K562 (cell line): ENCODE measurements at regions not wholly inside any gene's neighbourhood (a gene's known extent, or its start where the extent isn't known, plus 50 kb on each side); places are given as distances from the start of the nearest gene placed in this dataset.

Experiments
- ATAC-seq: fragments of 200-7000 bp; cut with Tn5 transposase; 3 replicates; pipeline ENCODE4 v1.9.1; 2020; ENCODE audit warnings: moderate library complexity
- BruUV-seq: library from RNA; stranded (reverse); fragments of 400-500 nt; replicated peaks from 2 replicates; lab custom pipeline; 2021; lab: Mats Ljungman, UMichigan
- CTCF ChIA-PET: fragments of 300-600 bp; formaldehyde crosslinking; extraction: SDS; loops from one replicate; lab custom pipeline; 2021; ENCODE audit warnings: low intra/inter-chr PET ratio; lab: Yijun Ruan, JAX
- POLR2A ChIA-PET: fragments of 300-600, 350-650 bp; sonication (Branson Sonifier 250); formaldehyde crosslinking; extraction: SDS; loops from one replicate; lab custom pipeline; 2021; ENCODE audit warnings: antibody characterized with exemption, inconsistent platforms; lab: Yijun Ruan, JAX
- DNase-seq, 4 experiments: peaks; one replicate each; pipeline versions ENCODE4 v3.0.0 to v3.0.0-alpha.2; 2011 to 2018; ENCODE audit warnings: low spot score in 3 of 4, mixed read lengths in 3 of 4; ENCODE audit errors: extremely low read depth in 1 of 4
- FAIRE-seq: peaks from 2 replicates; lab custom pipeline; 2011; peaks lifted over from hg19 to GRCh38; lab: Jason Lieb, UNC
- H2AFZ ChIP-seq: 2 replicates; pipeline ENCODE4 v1.6.0; 2011; ENCODE audit warnings: low read depth, low read length, control low read depth, inconsistent platforms
- H3K27ac ChIP-seq: fragments of 200-600 bp; 3 replicates; pipeline ENCODE4 v1.8.0; 2011; ENCODE audit warnings: low read depth, mild to moderate bottlenecking, control low read depth, inconsistent platforms, low read length, moderate library complexity, mixed read lengths; ENCODE audit errors: extremely low read depth
- H3K27me3 ChIP-seq, 2 experiments: fragments of 300-600 bp in 1 of 2; 2 replicates in 1 of 2; 3 replicates in 1 of 2; pipeline versions ENCODE4 v1.6.0 to v1.8.0; 2011; ENCODE audit warnings: inconsistent platforms in 2 of 2, low read length in 2 of 2, mild to moderate bottlenecking in 1 of 2, mixed read lengths in 1 of 2, moderate library complexity in 1 of 2; ENCODE audit not compliant: control insufficient read depth in 2 of 2, insufficient read depth in 2 of 2
- H3K36me3 ChIP-seq: fragments of 300-600 bp; 3 replicates; pipeline ENCODE4 v1.8.0; 2011; ENCODE audit warnings: mild to moderate bottlenecking, low read length, inconsistent platforms; ENCODE audit not compliant: control insufficient read depth, insufficient read depth
- H3K4me1 ChIP-seq, 2 experiments: fragments of 200-600 bp in 1 of 2; replicated peaks in 1 of 2; 2 replicates in 1 of 2; 3 replicates in 1 of 2; pipeline versions ENCODE4 v1.5.1 to v1.8.0; 2011; ENCODE audit warnings: inconsistent platforms in 2 of 2, low read length in 2 of 2, mild to moderate bottlenecking in 1 of 2, mixed read lengths in 1 of 2, moderate library complexity in 1 of 2; ENCODE audit not compliant: control insufficient read depth in 2 of 2, insufficient read depth in 2 of 2
- H3K4me2 ChIP-seq: 2 replicates; pipeline ENCODE4 v1.6.1; 2011; ENCODE audit warnings: low read length, control low read depth, inconsistent platforms, mixed read lengths; ENCODE audit not compliant: insufficient read depth
- H3K4me3 ChIP-seq: fragments of 200-600 bp; sonication (generic), shearing (Covaris generic); 2 replicates; pipeline ENCODE4 v1.5.1; 2016; ENCODE audit warnings: control low read depth, inconsistent platforms
- H3K79me2 ChIP-seq: fragments of 200-600 bp; 3 replicates; pipeline ENCODE4 v1.8.0; 2011; ENCODE audit warnings: low read length, inconsistent platforms; ENCODE audit not compliant: control insufficient read depth, insufficient read depth
- H3K9ac ChIP-seq, 2 experiments: 2 replicates each; pipeline versions ENCODE4 v1.6.0 to v1.6.1; 2011; ENCODE audit warnings: low read depth in 2 of 2, low read length in 2 of 2, control low read depth in 1 of 2, inconsistent platforms in 1 of 2, mild to moderate bottlenecking in 1 of 2, mixed read lengths in 1 of 2; ENCODE audit not compliant: insufficient read depth in 1 of 2
- H3K9me1 ChIP-seq: one replicate; pipeline ENCODE4 v1.6.0; 2011; ENCODE audit warnings: inconsistent platforms, mild to moderate bottlenecking, low read length, moderate library complexity; ENCODE audit not compliant: control insufficient read depth, insufficient read depth
- H3K9me3 ChIP-seq: replicated peaks from 2 replicates; pipeline ENCODE4 v1.5.1; 2011; ENCODE audit warnings: low read depth, low read length, inconsistent platforms; ENCODE audit not compliant: control insufficient read depth, insufficient read depth
- H4K20me1 ChIP-seq: replicated peaks from 2 replicates; pipeline ENCODE4 v1.6.1; 2011; ENCODE audit warnings: low read length, inconsistent platforms, mixed read lengths; ENCODE audit not compliant: control insufficient read depth, insufficient read depth
- ATF7 ChIP-seq: fragments of 450-650 bp; IDR thresholded peaks from 2 replicates; pipeline ENCODE4 v1.7.1; 2014; ENCODE audit warnings: mild to moderate bottlenecking, moderate library complexity
- FIP1L1 ChIP-seq: fragments of 200-400 bp; formaldehyde crosslinking; IDR thresholded peaks from 2 replicates; pipeline ENCODE4 v1.6.1; 2018; ENCODE audit warnings: mild to moderate bottlenecking, low read depth, low read length; ENCODE audit not compliant: poor library complexity, severe bottlenecking
- KDM5B ChIP-seq: fragments of 200-600 bp; sonication (generic); IDR thresholded peaks from 2 replicates; pipeline ENCODE4 v1.6.1; 2012; ENCODE audit warnings: low read depth, mild to moderate bottlenecking, moderate library complexity, low read length, control low read depth, inconsistent platforms; ENCODE audit not compliant: insufficient replicate concordance
- MIER1 ChIP-seq: fragments of 450-650 bp; IDR thresholded peaks from 2 replicates; pipeline ENCODE4 v1.6.1; 2016; ENCODE audit warnings: antibody characterized with exemption, mild to moderate bottlenecking, low read depth
- NELFE ChIP-seq: IDR thresholded peaks from 2 replicates; pipeline ENCODE4 v1.6.1; 2011; ENCODE audit warnings: mild to moderate bottlenecking; ENCODE audit not compliant: insufficient read depth, insufficient read length
- NFYB ChIP-seq: IDR thresholded peaks from 2 replicates; pipeline ENCODE4 v1.6.1; 2011; ENCODE audit warnings: mild to moderate bottlenecking, moderate library complexity; ENCODE audit not compliant: insufficient read length; ENCODE audit errors: extremely low read depth
- PCBP1 ChIP-seq: fragments of 200-400 bp; formaldehyde crosslinking; IDR thresholded peaks from 2 replicates; pipeline ENCODE4 v1.6.1; 2018; ENCODE audit warnings: mild to moderate bottlenecking, low read depth, low read length; ENCODE audit not compliant: poor library complexity, severe bottlenecking
- POLR2H ChIP-seq: IDR thresholded peaks from 2 replicates; pipeline ENCODE4 v1.6.1; 2016; ENCODE audit warnings: missing genetic modification characterization, low read depth, mild to moderate bottlenecking, control low read depth, missing compliant biosample characterization, moderate library complexity
- RREB1 ChIP-seq: fragments of 250-450 bp; sonication (Bioruptor Pico); IDR thresholded peaks from 2 replicates; pipeline ENCODE4 v1.4.0; 2020
- ZNF766 ChIP-seq: fragments of 200-800 bp; sonication (Bioruptor generic); conservative IDR thresholded peaks from 2 replicates; pipeline ENCODE4 v1.6.1; 2016; ENCODE audit warnings: missing genetic modification characterization, missing compliant biosample characterization
- WGBS: fragments of 100-300 bp; shearing (Covaris generic); methylation state at CpG from one replicate; pipeline ENCODE4 v1.1.6; 2016; ENCODE audit warnings: low coverage, mixed read lengths; ENCODE audit not compliant: insufficient coverage; ENCODE audit errors: missing lambda C conversion rate; 5-methylcytosine and 5-hydroxymethylcytosine counted together
- in situ Hi-C: fragments of 300-500 bp; cut with MboI; formaldehyde crosslinking; loops from 4 replicates; pipeline ENCODE4 v1.15.0; 2018; ENCODE audit warnings: inconsistent platforms, mixed read lengths
- intact Hi-C: fragments of 100-400 bp; cut with micrococcal nuclease; formaldehyde crosslinking; loops from 2 replicates; pipeline ENCODE4 v1.14.2; 2022
- TF ChIP-seq, protein P1 (sequence below), 2 experiments: fragments of 250-450 bp in 1 of 2; fragments of 450-650 bp in 1 of 2; sonication (Bioruptor Pico) in 1 of 2; IDR thresholded peaks; 2 replicates each; pipeline versions ENCODE4 v1.6.1 to v1.8.0; 2016 to 2021; ENCODE audit warnings: mild to moderate bottlenecking in 2 of 2, moderate library complexity in 2 of 2, missing compliant biosample characterization in 1 of 2, missing genetic modification characterization in 1 of 2

DNA sequence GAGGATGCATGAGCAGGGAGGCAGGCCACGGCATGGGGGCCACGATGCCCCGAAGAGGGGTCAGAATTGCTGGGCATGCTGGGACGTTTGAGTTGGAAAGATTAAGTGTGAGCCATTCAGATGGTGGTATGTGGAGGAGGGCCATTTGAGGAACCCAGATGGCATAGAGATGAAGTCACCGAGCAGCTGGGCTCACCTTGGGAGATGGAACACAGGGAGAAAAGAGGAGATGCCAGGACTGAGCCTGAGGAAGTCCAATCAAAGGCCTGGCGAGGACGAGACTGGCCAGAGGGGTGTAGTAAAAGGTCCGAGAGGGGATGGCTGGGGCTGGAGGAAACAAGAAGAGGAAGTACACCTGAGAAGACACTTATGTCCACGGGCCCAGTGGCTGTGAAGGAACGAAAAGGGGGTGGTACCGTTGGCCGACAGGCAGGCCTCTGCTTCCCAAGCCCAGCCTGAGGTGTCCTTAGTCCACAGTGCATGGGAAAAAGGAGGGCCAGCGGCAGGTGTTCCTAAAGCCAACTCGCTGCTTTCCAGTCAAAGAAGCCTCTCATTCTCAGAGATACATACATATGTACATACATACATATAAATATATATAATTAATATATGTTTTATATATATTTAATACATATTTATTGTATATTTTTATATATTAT lies 54.6 kb upstream of the CLCN4 start:
- H2AFZ ChIP-seq, result no peak overlapping the region
- H3K79me2 ChIP-seq, result no peaks in the 10 kb centered on the region
- no peak for DNase-seq
- H3K9me3 ChIP-seq, result no peaks in the 10 kb centered on the region
- H3K9ac ChIP-seq, result no peak overlapping the region
- peaks cover 0 to 15% of the 10 kb centered on the region in 2 experiments; a peak in 3 of 5 replicates for H3K27me3 ChIP-seq
- no peak overlapping the region for H3K4me2 ChIP-seq
- no peaks in the 10 kb centered on the region for H4K20me1 ChIP-seq
- FAIRE-seq, result no peak
- TF ChIP-seq, protein P1, sequence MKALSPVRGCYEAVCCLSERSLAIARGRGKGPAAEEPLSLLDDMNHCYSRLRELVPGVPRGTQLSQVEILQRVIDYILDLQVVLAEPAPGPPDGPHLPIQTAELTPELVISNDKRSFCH (CRISPR knock-in tag; IDR thresholded peaks at IDR 0.05), result no peak
- TF ChIP-seq, protein P1 (tag; IDR thresholded peaks at IDR 0.05), result no peak
- TF ChIP-seq KDM5B (no peak), PCBP1 (no peak), POLR2H (tag) (no peak), ZNF766 (CRISPR knock-in tag) (no peak), ATF7 (no peak), MIER1 (no peak), NELFE (no peak), RREB1 (CRISPR knock-in tag) (no peak), FIP1L1 (no peak), NFYB (no peak)
- no TSS peak for BruUV-seq
- intact Hi-C loops (no loop called here), in situ Hi-C loops (loop anchor here (25.0 kb wide), 1 partner anchor 215 kb away; no protein-coding TSS in a partner anchor)
- ChIA-PET CTCF (no interaction called here), POLR2A (no interaction called here)
- no peaks in the 10 kb centered on the region for H3K9me1 ChIP-seq
- no peak overlapping the region for H3K4me3 ChIP-seq
- H3K4me1 ChIP-seq, result no peaks in the 10 kb centered on the region; a peak in 1 of 5 replicates
- 0% methylated on average over 6 of the region's 14 CpGs for WGBS
- no peak overlapping the region for H3K27ac ChIP-seq
- no peaks in the 10 kb centered on the region for H3K36me3 ChIP-seq
- no peak for ATAC-seq
